PC-9 (cell line): ENCODE measurements at regions not wholly inside any gene's neighbourhood (a gene's known extent, or its start where the extent isn't known, plus 50 kb on each side); places are given as distances from the start of the nearest gene placed in this dataset.

Experiments
- CTCF ChIP-seq: fragments of 200-600 bp; sonication (generic); conservative IDR thresholded peaks from 2 replicates; pipeline ENCODE4 v1.6.1; 2017; ENCODE audit warnings: mixed run types, antibody characterized with exemption, mild to moderate bottlenecking, moderate library complexity
- EZH2 ChIP-seq: fragments of 200-600 bp; sonication (generic); IDR thresholded peaks from 2 replicates; pipeline ENCODE4 v1.8.0; 2017; ENCODE audit warnings: antibody characterized with exemption, low read depth

GRCh38 chr5:28580616-28581015, 1542.2 kb upstream of the CDH9 start:
- no peak for TF ChIP-seq CTCF
- TF ChIP-seq EZH2 = no peak
